Fibroblast of skin of right biceps (primary cell): ENCODE measurements at regions not wholly inside any gene's neighbourhood (a gene's known extent, or its start where the extent isn't known, plus 50 kb on each side); places are given as distances from the start of the nearest gene placed in this dataset.
"Not testable (repeated sequence)": the region's sequence is repeated elsewhere in the genome, so short reads cannot be mapped to it uniquely, and the experiment has no call there.

ENCODE experiments used
- DNase-seq: peaks from one replicate; pipeline ENCODE4 v3.0.0-alpha.2; 2013

GRCh38 chr3:194250098-194251002 is 100.8 kb downstream of the CPN2 start:
- peak; percentile 88 for DNase-seq

- no peak for DNase-seq
These were observed 100.1 kb downstream of the CPN2 start for GRCh38 chr3:194251007-194251406.

GRCh38 chr3:194251461-194251860 is 99.7 kb downstream of the CPN2 start:
- no peak for DNase-seq

GRCh38 chr3:194251891-194252560 is 99.1 kb downstream of the CPN2 start:
- no peak for DNase-seq

GRCh38 chr3:194253270-194253669 is 97.9 kb downstream of the CPN2 start:
- DNase-seq = no peak

GRCh38 chr3:194254040-194254439 is 97.1 kb downstream of the CPN2 start:
- DNase-seq = no peak

GRCh38 chr3:194255252-194256039 is 95.7 kb downstream of the CPN2 start:
- no peak for DNase-seq

- DNase-seq = no peak
These were observed 94.8 kb downstream of the CPN2 start for GRCh38 chr3:194256040-194256945.

GRCh38 chr3:194257151-194257621 is 93.9 kb downstream of the CPN2 start:
- no peak for DNase-seq

- no peak for DNase-seq
These were observed 93.0 kb downstream of the CPN2 start for GRCh38 chr3:194257916-194258668.

- DNase-seq = peak; percentile 45
These were observed 91.0 kb downstream of the CPN2 start for GRCh38 chr3:194259982-194260766.

- no peak for DNase-seq
These were observed 89.5 kb downstream of the CPN2 start for GRCh38 chr3:194261581-194262063.

- DNase-seq = no peak
These were observed 88.8 kb downstream of the CPN2 start for GRCh38 chr3:194262176-194262924.

- DNase-seq = no peak
These were observed 88.2 kb downstream of the CPN2 start for GRCh38 chr3:194262925-194263305.

- not testable (repeated sequence) for DNase-seq
These were observed 86.3 kb downstream of the CPN2 start for GRCh38 chr3:194264631-194265504.

GRCh38 chr3:194265505-194265892 is 85.6 kb downstream of the CPN2 start:
- peak; percentile 83 for DNase-seq

GRCh38 chr3:194265996-194266964 is 84.8 kb downstream of the CPN2 start:
- DNase-seq = no peak
